HG02870 (cell line): ENCODE measurements at regions not wholly inside any gene's neighbourhood (a gene's known extent, or its start where the extent isn't known, plus 50 kb on each side); places are given as distances from the start of the nearest gene placed in this dataset.

Source experiments
- ATAC-seq: cut with Tn5 transposase; IDR thresholded peaks from one replicate; pipeline ENCODE4 v1.9.1; 2021; ENCODE audit warnings: mild to moderate bottlenecking, moderate library complexity; ENCODE audit not compliant: unreplicated experiment

GRCh38 chr3:137201066-137201465, 243.3 kb downstream of the IL20RB start:
- no peak for ATAC-seq

- ATAC-seq, result no peak
Measured at GRCh38 chr3:137202941-137203340, 245.2 kb downstream of the IL20RB start.

- no peak for ATAC-seq
Measured at GRCh38 chr3:137204409-137204808, 246.6 kb downstream of the IL20RB start.

GRCh38 chr3:137205394-137206045, 247.7 kb downstream of the IL20RB start:
- ATAC-seq, result no peak

GRCh38 chr3:137207616-137208015, 249.8 kb downstream of the IL20RB start:
- ATAC-seq, result no peak

GRCh38 chr3:137217733-137218132, 259.9 kb downstream of the IL20RB start:
- ATAC-seq, result no peak

GRCh38 chr3:137219801-137220445, 262.1 kb downstream of the IL20RB start:
- ATAC-seq, result no peak

GRCh38 chr3:137222736-137223225, 265.0 kb downstream of the IL20RB start:
- no peak for ATAC-seq

- no peak for ATAC-seq
Measured at GRCh38 chr3:137224464-137224863, 266.7 kb downstream of the IL20RB start.

GRCh38 chr3:137242836-137243400, 285.1 kb downstream of the IL20RB start:
- ATAC-seq, result no peak

GRCh38 chr3:137246491-137246890, 288.7 kb downstream of the IL20RB start:
- no peak for ATAC-seq

GRCh38 chr3:137249311-137249940, 291.6 kb downstream of the IL20RB start:
- ATAC-seq, result peak; percentile 63

- no peak for ATAC-seq
Measured at GRCh38 chr3:137259089-137259488, 301.3 kb downstream of the IL20RB start.

GRCh38 chr3:137259701-137260100, 301.9 kb downstream of the IL20RB start:
- no peak for ATAC-seq

- no peak for ATAC-seq
Measured at GRCh38 chr3:137264071-137264820, 306.5 kb downstream of the IL20RB start.

- no peak for ATAC-seq
Measured at GRCh38 chr3:137264843-137265330, 307.1 kb downstream of the IL20RB start.

- no peak for ATAC-seq
Measured at GRCh38 chr3:137282871-137283270, 325.1 kb downstream of the IL20RB start.

GRCh38 chr3:137285924-137286323, 328.1 kb downstream of the IL20RB start:
- ATAC-seq, result no peak

GRCh38 chr3:137293086-137293485, 335.3 kb downstream of the IL20RB start:
- ATAC-seq, result no peak

GRCh38 chr3:137294139-137294538, 336.4 kb downstream of the IL20RB start:
- ATAC-seq, result no peak

GRCh38 chr3:137294839-137295238, 337.1 kb downstream of the IL20RB start:
- ATAC-seq, result no peak
